Activated CD8-positive, alpha-beta T cell treated with anti-CD3 and anti-CD28 coated beads for 36 hours (primary cell): ENCODE measurements at regions not wholly inside any gene's neighbourhood (a gene's known extent, or its start where the extent isn't known, plus 50 kb on each side); places are given as distances from the start of the nearest gene placed in this dataset.

ENCODE experiments used
- ATAC-seq: fragments of 200-7000 bp; cut with Tn5 transposase; one replicate; pipeline ENCODE4 v1.10.0; 2021; ENCODE audit warnings: mild to moderate bottlenecking, moderate library complexity
- CTCF ChIA-PET: fragments of 350-600 bp; sonication (Branson Sonifier 250); formaldehyde crosslinking; loops from one replicate; lab custom pipeline; 2021; ENCODE audit warnings: antibody characterized with exemption; lab: Charles Lee
- POLR2A ChIA-PET: fragments of 350-600 bp; sonication (Branson Sonifier 250); formaldehyde crosslinking; loops from one replicate; lab custom pipeline; 2021; ENCODE audit warnings: antibody characterized with exemption; lab: Charles Lee
- DNase-seq: peaks from one replicate; pipeline ENCODE4 v3.0.0-alpha.2; 2020
- H3K27ac Mint-ChIP-seq: one replicate; pipeline ENCODE4 v1.8.0; 2021; ENCODE audit warnings: mild to moderate bottlenecking, mixed read lengths
- H3K27me3 Mint-ChIP-seq: one replicate; pipeline ENCODE4 v1.8.0; 2021; ENCODE audit warnings: mixed read lengths
- H3K36me3 Mint-ChIP-seq: one replicate; pipeline ENCODE4 v1.8.0; 2021; ENCODE audit warnings: low read depth, mixed read lengths
- H3K4me1 Mint-ChIP-seq: one replicate; pipeline ENCODE4 v1.8.0; 2021; ENCODE audit warnings: low read depth, mixed read lengths
- H3K4me3 Mint-ChIP-seq: one replicate; pipeline ENCODE4 v1.8.0; 2021; ENCODE audit warnings: mild to moderate bottlenecking, moderate library complexity, mixed read lengths
- H3K9me3 Mint-ChIP-seq: one replicate; pipeline ENCODE4 v1.8.0; 2021; ENCODE audit warnings: mixed read lengths
- CTCF ChIP-seq: fragments of 200-600 bp; IDR thresholded peaks from one replicate; pipeline ENCODE4 v1.8.0; 2022; ENCODE audit warnings: antibody characterized with exemption, mild to moderate bottlenecking
- intact Hi-C: fragments of 100-400 bp; cut with micrococcal nuclease; formaldehyde crosslinking; loops from one replicate; pipeline ENCODE4 v1.10.0; 2022

GRCh38 chr6:999552-999951 is 306.6 kb upstream of the EXOC2 start:
- no peaks in the 10 kb centered on the region for H3K4me1 Mint-ChIP-seq
- no peak for TF ChIP-seq CTCF
- no peak overlapping the region for H3K27ac Mint-ChIP-seq
- ChIA-PET CTCF (no interaction called here), POLR2A (no interaction called here)
- no peaks in the 10 kb centered on the region for H3K9me3 Mint-ChIP-seq
- no peak overlapping the region for H3K4me3 Mint-ChIP-seq
- ATAC-seq (no peak), DNase-seq (no peak)
- intact Hi-C loops = no loop called here
- H3K36me3 Mint-ChIP-seq = no peaks in the 10 kb centered on the region
- peaks cover 12% of the 10 kb centered on the region for H3K27me3 Mint-ChIP-seq

- POLR2A ChIA-PET = no interaction called here
- Mint-ChIP-seq H3K27ac (no peak overlapping the region), H3K4me1 (no peaks in the 10 kb centered on the region), H3K27me3 (peaks cover 17% of the 10 kb centered on the region), H3K4me3 (no peak overlapping the region), H3K9me3 (no peaks in the 10 kb centered on the region), H3K36me3 (no peaks in the 10 kb centered on the region)
- CTCF ChIA-PET = no interaction called here
- ATAC-seq (no peak), DNase-seq (no peak)
- no peak for TF ChIP-seq CTCF
- intact Hi-C loops = no loop called here
Measured at GRCh38 chr6:998551-998950, 305.6 kb upstream of the EXOC2 start.

- TF ChIP-seq CTCF = no peak
- peaks cover 16% of the 10 kb centered on the region for H3K27me3 Mint-ChIP-seq
- H3K4me3 Mint-ChIP-seq = no peak overlapping the region
- H3K27ac Mint-ChIP-seq = no peak overlapping the region
- POLR2A ChIA-PET = no interaction called here
- no peak for ATAC-seq
- no peak for DNase-seq
- H3K9me3 Mint-ChIP-seq = no peaks in the 10 kb centered on the region
- H3K4me1 Mint-ChIP-seq = no peaks in the 10 kb centered on the region
- CTCF ChIA-PET = no interaction called here
- intact Hi-C loops = no loop called here
- H3K36me3 Mint-ChIP-seq = no peaks in the 10 kb centered on the region
Measured at GRCh38 chr6:996271-996852, 303.4 kb upstream of the EXOC2 start.

- intact Hi-C loops = no loop called here
- Mint-ChIP-seq H3K4me3 (no peak overlapping the region), H3K4me1 (no peaks in the 10 kb centered on the region), H3K27me3 (peaks cover 24% of the 10 kb centered on the region), H3K27ac (no peak overlapping the region), H3K9me3 (no peaks in the 10 kb centered on the region), H3K36me3 (no peaks in the 10 kb centered on the region)
- TF ChIP-seq CTCF = no peak
- ChIA-PET CTCF (no interaction called here), POLR2A (no interaction called here)
- DNase-seq (no peak), ATAC-seq (no peak)
Measured at GRCh38 chr6:991192-991591, 298.3 kb upstream of the EXOC2 start.

- TF ChIP-seq CTCF = no peak
- ATAC-seq (no peak), DNase-seq (no peak)
- intact Hi-C loops = no loop called here
- Mint-ChIP-seq H3K9me3 (no peaks in the 10 kb centered on the region), H3K27me3 (peaks cover 16% of the 10 kb centered on the region), H3K27ac (no peak overlapping the region), H3K36me3 (no peaks in the 10 kb centered on the region), H3K4me3 (no peak overlapping the region), H3K4me1 (no peaks in the 10 kb centered on the region)
- CTCF ChIA-PET = interaction anchor here (0.9 to 1.2 kb wide), 2 partner anchors 15 to 28 kb away, joined by 3 to 4 read pairs; no protein-coding TSS in a partner anchor
- POLR2A ChIA-PET = no interaction called here
Measured at GRCh38 chr6:984031-984430, 291.1 kb upstream of the EXOC2 start.
